MCF 10A (cell line): ENCODE measurements at regions not wholly inside any gene's neighbourhood (a gene's known extent, or its start where the extent isn't known, plus 50 kb on each side); places are given as distances from the start of the nearest gene placed in this dataset.

ENCODE experiments used
- BruUV-seq: library from RNA; stranded (reverse); fragments of 400-500 nt; replicated peaks from 2 replicates; lab custom pipeline; 2021; lab: Mats Ljungman, UMichigan
- CTCF ChIA-PET: fragments of 300-600 bp; sonication (Branson Sonifier 250); formaldehyde crosslinking; extraction: SDS; loops from one replicate; lab custom pipeline; 2021; ENCODE audit warnings: antibody characterized with exemption, inconsistent platforms; lab: Yijun Ruan, JAX
- POLR2A ChIA-PET: fragments of 300-600, 350-650 bp; sonication (Branson Sonifier 250); formaldehyde crosslinking; extraction: SDS; loops from one replicate; lab custom pipeline; 2020; ENCODE audit warnings: antibody characterized with exemption, inconsistent platforms; lab: Yijun Ruan, JAX
- DNase-seq: peaks from one replicate; pipeline ENCODE4 v3.0.0-alpha.2; 2018; ENCODE audit not compliant: unreplicated experiment
- H3K27ac Mint-ChIP-seq: one replicate; pipeline ENCODE4 v1.8.0; 2022; ENCODE audit warnings: mild to moderate bottlenecking, low read depth, mixed read lengths; ENCODE audit not compliant: unreplicated experiment
- H3K27me3 Mint-ChIP-seq: one replicate; pipeline ENCODE4 v1.8.0; 2022; ENCODE audit warnings: mixed read lengths; ENCODE audit not compliant: insufficient read depth, unreplicated experiment
- H3K36me3 Mint-ChIP-seq: one replicate; pipeline ENCODE4 v1.8.0; 2022; ENCODE audit warnings: mild to moderate bottlenecking, moderate library complexity, mixed read lengths; ENCODE audit not compliant: insufficient read depth, unreplicated experiment
- H3K4me1 Mint-ChIP-seq: one replicate; pipeline ENCODE4 v1.8.0; 2022; ENCODE audit warnings: mixed read lengths; ENCODE audit not compliant: insufficient read depth, unreplicated experiment
- H3K4me3 Mint-ChIP-seq: one replicate; pipeline ENCODE4 v1.8.0; 2022; ENCODE audit warnings: mild to moderate bottlenecking, moderate library complexity, mixed read lengths; ENCODE audit not compliant: unreplicated experiment
- H3K9me3 Mint-ChIP-seq: one replicate; pipeline ENCODE4 v1.8.0; 2022; ENCODE audit warnings: mixed read lengths; ENCODE audit not compliant: unreplicated experiment
- CTCF ChIP-seq: fragments of 200-600 bp; IDR thresholded peaks from one replicate; pipeline ENCODE4 v1.8.0; 2022; ENCODE audit warnings: antibody characterized with exemption, mild to moderate bottlenecking; ENCODE audit not compliant: unreplicated experiment
- intact Hi-C: fragments of 100-400 bp; cut with micrococcal nuclease; formaldehyde crosslinking; loops from 2 replicates; pipeline ENCODE4 v1.14.1; 2022

GRCh38 chr5:26805076-26805475 is 233.3 kb downstream of the CDH9 start:
- no peak for TF ChIP-seq CTCF
- peaks cover 8% of the 10 kb centered on the region for H3K9me3 Mint-ChIP-seq
- H3K4me3 Mint-ChIP-seq, result no peak overlapping the region
- no peaks in the 10 kb centered on the region for H3K36me3 Mint-ChIP-seq
- ChIA-PET CTCF (interaction anchor here (0.5 kb wide), 1 partner anchor 1488 kb away, joined by 3 read pairs; no protein-coding TSS in a partner anchor), POLR2A (no interaction called here)
- no TSS peak for BruUV-seq
- H3K27ac Mint-ChIP-seq, result no peak overlapping the region
- H3K27me3 Mint-ChIP-seq, result no peaks in the 10 kb centered on the region
- no peaks in the 10 kb centered on the region for H3K4me1 Mint-ChIP-seq
- peak; percentile 15 for DNase-seq
- intact Hi-C loops, result no loop called here

GRCh38 chr5:26802944-26803343 is 235.4 kb downstream of the CDH9 start:
- Mint-ChIP-seq H3K9me3 (peaks cover 8% of the 10 kb centered on the region), H3K36me3 (no peaks in the 10 kb centered on the region), H3K27me3 (no peaks in the 10 kb centered on the region), H3K4me1 (no peaks in the 10 kb centered on the region), H3K4me3 (no peak overlapping the region), H3K27ac (no peak overlapping the region)
- ChIA-PET CTCF (no interaction called here), POLR2A (no interaction called here)
- BruUV-seq, result no TSS peak
- no peak for TF ChIP-seq CTCF
- no peak for DNase-seq
- intact Hi-C loops, result no loop called here

DNA sequence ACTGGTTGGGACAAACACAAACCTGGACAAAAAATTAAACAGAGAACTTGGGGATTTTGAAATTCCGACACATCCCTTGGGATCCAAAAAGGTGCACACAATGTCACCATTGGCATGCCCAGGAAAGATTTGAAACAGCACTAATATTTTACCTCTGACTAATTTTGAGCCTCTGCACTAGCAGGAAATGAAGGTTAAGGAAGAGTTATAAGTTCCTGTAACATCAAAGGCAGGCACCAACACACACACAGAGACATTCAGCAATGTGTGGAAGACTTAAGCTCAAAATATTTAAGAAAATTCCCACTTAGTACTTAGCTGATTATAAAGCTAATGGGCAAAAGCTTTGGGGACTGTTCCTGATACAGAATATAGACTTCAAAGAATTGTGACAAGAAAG is 247.0 kb downstream of the CDH9 start:
- Mint-ChIP-seq H3K9me3 (no peaks in the 10 kb centered on the region), H3K4me1 (no peaks in the 10 kb centered on the region), H3K4me3 (no peak overlapping the region), H3K27me3 (no peaks in the 10 kb centered on the region), H3K36me3 (no peaks in the 10 kb centered on the region), H3K27ac (no peak overlapping the region)
- ChIA-PET CTCF (interaction anchor here (0.7 kb wide), 1 partner anchor 63 kb away, joined by 3 read pairs; no protein-coding TSS in a partner anchor), POLR2A (no interaction called here)
- intact Hi-C loops, result no loop called here
- no peak for DNase-seq
- TF ChIP-seq CTCF, result no peak
- BruUV-seq, result no TSS peak

DNA sequence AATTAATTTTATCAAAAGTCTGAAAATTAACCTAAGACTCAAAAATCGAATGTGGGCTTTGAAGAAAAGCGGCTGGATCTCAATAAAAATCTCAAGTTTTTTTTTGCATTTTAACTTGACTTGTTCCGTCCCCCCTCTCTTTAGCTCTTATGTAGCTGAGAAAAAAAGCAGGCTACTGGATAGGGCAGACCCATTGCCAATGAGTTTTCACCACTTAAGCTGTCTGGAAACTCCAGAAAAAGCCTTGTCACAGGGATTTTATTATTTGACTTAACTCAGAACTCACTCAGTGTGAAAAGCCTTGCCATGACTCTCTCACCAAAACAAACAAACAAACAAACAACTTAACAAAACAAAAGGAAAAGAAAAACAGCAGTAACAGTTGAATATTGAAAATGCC is 247.4 kb downstream of the CDH9 start:
- intact Hi-C loops, result no loop called here
- H3K27me3 Mint-ChIP-seq, result no peaks in the 10 kb centered on the region
- H3K4me1 Mint-ChIP-seq, result no peaks in the 10 kb centered on the region
- TF ChIP-seq CTCF, result no peak
- no peaks in the 10 kb centered on the region for H3K9me3 Mint-ChIP-seq
- ChIA-PET POLR2A (no interaction called here), CTCF (interaction anchor here (0.7 kb wide), 2 partner anchors 64 to 249 kb away, joined by 3 read pairs; no protein-coding TSS in a partner anchor)
- H3K36me3 Mint-ChIP-seq, result no peaks in the 10 kb centered on the region
- no TSS peak for BruUV-seq
- no peak overlapping the region for H3K27ac Mint-ChIP-seq
- no peak overlapping the region for H3K4me3 Mint-ChIP-seq
- DNase-seq, result no peak
